K562 (cell line): ENCODE measurements at regions not wholly inside any gene's neighbourhood (a gene's known extent, or its start where the extent isn't known, plus 50 kb on each side); places are given as distances from the start of the nearest gene placed in this dataset.

Experiments used
- ATAC-seq: fragments of 200-7000 bp; cut with Tn5 transposase; 3 replicates; pipeline ENCODE4 v1.9.1; 2020; ENCODE audit warnings: moderate library complexity
- BruUV-seq: library from RNA; stranded (reverse); fragments of 400-500 nt; replicated peaks from 2 replicates; lab custom pipeline; 2021; lab: Mats Ljungman, UMichigan
- CTCF ChIA-PET: fragments of 300-600 bp; formaldehyde crosslinking; extraction: SDS; loops from one replicate; lab custom pipeline; 2021; ENCODE audit warnings: low intra/inter-chr PET ratio; lab: Yijun Ruan, JAX
- POLR2A ChIA-PET: fragments of 300-600, 350-650 bp; sonication (Branson Sonifier 250); formaldehyde crosslinking; extraction: SDS; loops from one replicate; lab custom pipeline; 2021; ENCODE audit warnings: antibody characterized with exemption, inconsistent platforms; lab: Yijun Ruan, JAX
- DNase-seq, 4 experiments: peaks; one replicate each; pipeline versions ENCODE4 v3.0.0 to v3.0.0-alpha.2; 2011 to 2018; ENCODE audit warnings: low spot score in 3 of 4, mixed read lengths in 3 of 4; ENCODE audit errors: extremely low read depth in 1 of 4
- FAIRE-seq: peaks from 2 replicates; lab custom pipeline; 2011; peaks lifted over from hg19 to GRCh38; lab: Jason Lieb, UNC
- H2AFZ ChIP-seq: 2 replicates; pipeline ENCODE4 v1.6.0; 2011; ENCODE audit warnings: low read depth, low read length, control low read depth, inconsistent platforms
- H3K27ac ChIP-seq: fragments of 200-600 bp; 3 replicates; pipeline ENCODE4 v1.8.0; 2011; ENCODE audit warnings: low read depth, mild to moderate bottlenecking, control low read depth, inconsistent platforms, low read length, moderate library complexity, mixed read lengths; ENCODE audit errors: extremely low read depth
- H3K27me3 ChIP-seq, 2 experiments: fragments of 300-600 bp in 1 of 2; 2 replicates in 1 of 2; 3 replicates in 1 of 2; pipeline versions ENCODE4 v1.6.0 to v1.8.0; 2011; ENCODE audit warnings: inconsistent platforms in 2 of 2, low read length in 2 of 2, mild to moderate bottlenecking in 1 of 2, mixed read lengths in 1 of 2, moderate library complexity in 1 of 2; ENCODE audit not compliant: control insufficient read depth in 2 of 2, insufficient read depth in 2 of 2
- H3K36me3 ChIP-seq: fragments of 300-600 bp; 3 replicates; pipeline ENCODE4 v1.8.0; 2011; ENCODE audit warnings: mild to moderate bottlenecking, low read length, inconsistent platforms; ENCODE audit not compliant: control insufficient read depth, insufficient read depth
- H3K4me1 ChIP-seq, 2 experiments: fragments of 200-600 bp in 1 of 2; replicated peaks in 1 of 2; 2 replicates in 1 of 2; 3 replicates in 1 of 2; pipeline versions ENCODE4 v1.5.1 to v1.8.0; 2011; ENCODE audit warnings: inconsistent platforms in 2 of 2, low read length in 2 of 2, mild to moderate bottlenecking in 1 of 2, mixed read lengths in 1 of 2, moderate library complexity in 1 of 2; ENCODE audit not compliant: control insufficient read depth in 2 of 2, insufficient read depth in 2 of 2
- H3K4me2 ChIP-seq: 2 replicates; pipeline ENCODE4 v1.6.1; 2011; ENCODE audit warnings: low read length, control low read depth, inconsistent platforms, mixed read lengths; ENCODE audit not compliant: insufficient read depth
- H3K4me3 ChIP-seq: fragments of 200-600 bp; sonication (generic), shearing (Covaris generic); 2 replicates; pipeline ENCODE4 v1.5.1; 2016; ENCODE audit warnings: control low read depth, inconsistent platforms
- H3K79me2 ChIP-seq: fragments of 200-600 bp; 3 replicates; pipeline ENCODE4 v1.8.0; 2011; ENCODE audit warnings: low read length, inconsistent platforms; ENCODE audit not compliant: control insufficient read depth, insufficient read depth
- H3K9ac ChIP-seq, 2 experiments: 2 replicates each; pipeline versions ENCODE4 v1.6.0 to v1.6.1; 2011; ENCODE audit warnings: low read depth in 2 of 2, low read length in 2 of 2, control low read depth in 1 of 2, inconsistent platforms in 1 of 2, mild to moderate bottlenecking in 1 of 2, mixed read lengths in 1 of 2; ENCODE audit not compliant: insufficient read depth in 1 of 2
- H3K9me1 ChIP-seq: one replicate; pipeline ENCODE4 v1.6.0; 2011; ENCODE audit warnings: inconsistent platforms, mild to moderate bottlenecking, low read length, moderate library complexity; ENCODE audit not compliant: control insufficient read depth, insufficient read depth
- H3K9me3 ChIP-seq: replicated peaks from 2 replicates; pipeline ENCODE4 v1.5.1; 2011; ENCODE audit warnings: low read depth, low read length, inconsistent platforms; ENCODE audit not compliant: control insufficient read depth, insufficient read depth
- H4K20me1 ChIP-seq: replicated peaks from 2 replicates; pipeline ENCODE4 v1.6.1; 2011; ENCODE audit warnings: low read length, inconsistent platforms, mixed read lengths; ENCODE audit not compliant: control insufficient read depth, insufficient read depth
- BCL6 ChIP-seq: fragments of 250-450 bp; sonication (Bioruptor Pico); IDR thresholded peaks from 2 replicates; pipeline ENCODE4 v1.4.0; 2020
- EP400 ChIP-seq: fragments of 450-650 bp; IDR thresholded peaks from 2 replicates; pipeline ENCODE4 v1.6.1; 2017; ENCODE audit warnings: antibody characterized with exemption, mild to moderate bottlenecking, moderate library complexity
- KAT7 ChIP-seq: sonication (generic); formaldehyde crosslinking; IDR thresholded peaks from 2 replicates; pipeline ENCODE4 v1.8.0; 2022; ENCODE audit warnings: missing genetic modification reagents, mild to moderate bottlenecking, borderline replicate concordance
- KDM4B ChIP-seq, 2 experiments: fragments of 450-650 bp in 1 of 2; sonication (generic) in 1 of 2; IDR thresholded peaks; 2 replicates each; pipeline ENCODE4 v1.6.1; 2016 to 2017; ENCODE audit warnings: borderline replicate concordance in 2 of 2, antibody characterized with exemption in 1 of 2, low read depth in 1 of 2, mild to moderate bottlenecking in 1 of 2
- OTX1 ChIP-seq: fragments of 450-650 bp; formaldehyde crosslinking; IDR thresholded peaks from 2 replicates; pipeline ENCODE4 v1.4.0; 2022; ENCODE audit warnings: mild to moderate bottlenecking
- SNIP1 ChIP-seq: fragments of 450-650 bp; IDR thresholded peaks from 2 replicates; pipeline ENCODE4 v1.7.1; 2017; ENCODE audit warnings: low read depth, mild to moderate bottlenecking
- SUPT5H ChIP-seq: fragments of 450-650 bp; IDR thresholded peaks from 2 replicates; pipeline ENCODE4 v1.6.1; 2016
- ZNF436 ChIP-seq: fragments of 250-450, 450-650 bp; sonication (Bioruptor Pico); formaldehyde crosslinking; IDR thresholded peaks from 2 replicates; pipeline ENCODE4 v1.7.0; 2020; ENCODE audit warnings: mild to moderate bottlenecking
- in situ Hi-C: fragments of 300-500 bp; cut with MboI; formaldehyde crosslinking; loops from 4 replicates; pipeline ENCODE4 v1.15.0; 2018; ENCODE audit warnings: inconsistent platforms, mixed read lengths
- intact Hi-C: fragments of 100-400 bp; cut with micrococcal nuclease; formaldehyde crosslinking; loops from 2 replicates; pipeline ENCODE4 v1.14.2; 2022
- TF ChIP-seq, protein P1 (sequence below), 2 experiments: fragments of 450-650 bp in 1 of 2; sonication (generic) in 1 of 2; formaldehyde crosslinking in 1 of 2; IDR thresholded peaks; 2 replicates each; pipeline versions ENCODE4 v1.7.1 to v1.9.0; 2016 to 2022; ENCODE audit warnings: inconsistent platforms in 1 of 2, mild to moderate bottlenecking in 1 of 2, missing genetic modification reagents in 1 of 2

DNA sequence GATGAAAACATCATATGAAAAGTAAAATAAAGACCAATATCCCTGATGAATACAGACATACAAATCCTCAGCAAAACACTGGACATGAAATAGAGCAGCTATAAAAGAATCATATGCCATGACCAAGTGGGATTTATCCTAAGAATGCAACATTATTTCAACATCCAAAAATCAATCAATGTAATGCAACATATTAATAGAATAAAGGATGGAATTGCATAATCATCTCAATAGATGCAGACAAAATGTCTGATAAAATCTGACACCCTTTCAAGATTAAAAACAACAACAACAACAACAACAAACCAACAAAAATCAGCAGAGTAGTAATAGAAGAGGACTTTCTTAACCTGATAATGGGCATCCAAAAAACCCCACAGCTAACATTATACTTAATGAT, 63.8 kb upstream of the IL1R1 start:
- Histone ChIP-seq H3K4me2 (no peak overlapping the region), H3K4me3 (no peak overlapping the region), H3K27ac (no peak overlapping the region), H4K20me1 (no peaks in the 10 kb centered on the region), H2AFZ (no peak overlapping the region), H3K9me3 (no peaks in the 10 kb centered on the region), H3K9me1 (no peaks in the 10 kb centered on the region), H3K27me3 (no peaks in the 10 kb centered on the region), H3K36me3 (no peaks in the 10 kb centered on the region), H3K9ac (no peak overlapping the region), H3K4me1 (peaks cover 16 to 29% of the 10 kb centered on the region in 2 experiments), H3K79me2 (no peaks in the 10 kb centered on the region)
- DNase-seq, result no peak
- intact Hi-C loops, result no loop called here
- ATAC-seq, result no peak
- no peak for FAIRE-seq
- BruUV-seq, result no TSS peak
- CTCF ChIA-PET, result no interaction called here
- POLR2A ChIA-PET, result no interaction called here
- in situ Hi-C loops, result no loop called here
- TF ChIP-seq, protein P1, sequence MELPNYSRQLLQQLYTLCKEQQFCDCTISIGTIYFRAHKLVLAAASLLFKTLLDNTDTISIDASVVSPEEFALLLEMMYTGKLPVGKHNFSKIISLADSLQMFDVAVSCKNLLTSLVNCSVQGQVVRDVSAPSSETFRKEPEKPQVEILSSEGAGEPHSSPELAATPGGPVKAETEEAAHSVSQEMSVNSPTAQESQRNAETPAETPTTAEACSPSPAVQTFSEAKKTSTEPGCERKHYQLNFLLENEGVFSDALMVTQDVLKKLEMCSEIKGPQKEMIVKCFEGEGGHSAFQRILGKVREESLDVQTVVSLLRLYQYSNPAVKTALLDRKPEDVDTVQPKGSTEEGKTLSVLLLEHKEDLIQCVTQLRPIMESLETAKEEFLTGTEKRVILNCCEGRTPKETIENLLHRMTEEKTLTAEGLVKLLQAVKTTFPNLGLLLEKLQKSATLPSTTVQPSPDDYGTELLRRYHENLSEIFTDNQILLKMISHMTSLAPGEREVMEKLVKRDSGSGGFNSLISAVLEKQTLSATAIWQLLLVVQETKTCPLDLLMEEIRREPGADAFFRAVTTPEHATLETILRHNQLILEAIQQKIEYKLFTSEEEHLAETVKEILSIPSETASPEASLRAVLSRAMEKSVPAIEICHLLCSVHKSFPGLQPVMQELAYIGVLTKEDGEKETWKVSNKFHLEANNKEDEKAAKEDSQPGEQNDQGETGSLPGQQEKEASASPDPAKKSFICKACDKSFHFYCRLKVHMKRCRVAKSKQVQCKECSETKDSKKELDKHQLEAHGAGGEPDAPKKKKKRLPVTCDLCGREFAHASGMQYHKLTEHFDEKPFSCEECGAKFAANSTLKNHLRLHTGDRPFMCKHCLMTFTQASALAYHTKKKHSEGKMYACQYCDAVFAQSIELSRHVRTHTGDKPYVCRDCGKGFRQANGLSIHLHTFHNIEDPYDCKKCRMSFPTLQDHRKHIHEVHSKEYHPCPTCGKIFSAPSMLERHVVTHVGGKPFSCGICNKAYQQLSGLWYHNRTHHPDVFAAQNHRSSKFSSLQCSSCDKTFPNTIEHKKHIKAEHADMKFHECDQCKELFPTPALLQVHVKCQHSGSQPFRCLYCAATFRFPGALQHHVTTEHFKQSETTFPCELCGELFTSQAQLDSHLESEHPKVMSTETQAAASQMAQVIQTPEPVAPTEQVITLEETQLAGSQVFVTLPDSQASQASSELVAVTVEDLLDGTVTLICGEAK (IDR thresholded peaks at IDR 0.05), result no peak
- TF ChIP-seq, protein P1 (CRISPR knock-in tag; IDR thresholded peaks at IDR 0.05), result no peak
- no peak for TF ChIP-seq ZNF436 (CRISPR knock-in tag)
- no peak for TF ChIP-seq BCL6 (CRISPR knock-in tag)
- TF ChIP-seq SNIP1, result no peak
- no peak for TF ChIP-seq KAT7 (CRISPR knock-in tag)
- TF ChIP-seq KDM4B (IDR thresholded peaks at IDR 0.05; ENCODE audit: borderline replicate concordance in 2 of 2, low read depth in 1 of 2), result no peak
- TF ChIP-seq SUPT5H, result no peak
- TF ChIP-seq EP400, result no peak
- TF ChIP-seq OTX1 (CRISPR knock-in tag), result no peak
